ENCODE measurements at regions not wholly inside any gene's neighbourhood (a gene's known extent, or its start where the extent isn't known, plus 50 kb on each side); places are given as distances from the start of the nearest gene placed in this dataset.

- no peaks in the 10 kb centered on the region for H3F3A ChIP-seq (ENCODE audit: insufficient read depth, low read length, poor library complexity, severe bottlenecking)
- no peak overlapping the region for H3K27ac ChIP-seq (ENCODE audit: low read length)
- no peak overlapping the region for H3K9ac ChIP-seq (ENCODE audit: low read length)
- H3K9me3 ChIP-seq (ENCODE audit: low read length) = no peaks in the 10 kb centered on the region
- no peaks in the 10 kb centered on the region for H3K27me3 ChIP-seq (ENCODE audit: insufficient read depth, low read depth, low read length)
- TF ChIP-seq SMC3 (conservative IDR thresholded peaks at IDR 0.05; ENCODE audit: poor library complexity) = no peak
- no peak for TF ChIP-seq MXI1 (conservative IDR thresholded peaks at IDR 0.05; ENCODE audit: poor library complexity, severe bottlenecking)
- TF ChIP-seq, protein P1, sequence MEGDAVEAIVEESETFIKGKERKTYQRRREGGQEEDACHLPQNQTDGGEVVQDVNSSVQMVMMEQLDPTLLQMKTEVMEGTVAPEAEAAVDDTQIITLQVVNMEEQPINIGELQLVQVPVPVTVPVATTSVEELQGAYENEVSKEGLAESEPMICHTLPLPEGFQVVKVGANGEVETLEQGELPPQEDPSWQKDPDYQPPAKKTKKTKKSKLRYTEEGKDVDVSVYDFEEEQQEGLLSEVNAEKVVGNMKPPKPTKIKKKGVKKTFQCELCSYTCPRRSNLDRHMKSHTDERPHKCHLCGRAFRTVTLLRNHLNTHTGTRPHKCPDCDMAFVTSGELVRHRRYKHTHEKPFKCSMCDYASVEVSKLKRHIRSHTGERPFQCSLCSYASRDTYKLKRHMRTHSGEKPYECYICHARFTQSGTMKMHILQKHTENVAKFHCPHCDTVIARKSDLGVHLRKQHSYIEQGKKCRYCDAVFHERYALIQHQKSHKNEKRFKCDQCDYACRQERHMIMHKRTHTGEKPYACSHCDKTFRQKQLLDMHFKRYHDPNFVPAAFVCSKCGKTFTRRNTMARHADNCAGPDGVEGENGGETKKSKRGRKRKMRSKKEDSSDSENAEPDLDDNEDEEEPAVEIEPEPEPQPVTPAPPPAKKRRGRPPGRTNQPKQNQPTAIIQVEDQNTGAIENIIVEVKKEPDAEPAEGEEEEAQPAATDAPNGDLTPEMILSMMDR (IDR thresholded peaks at IDR 0.05; ENCODE audit: poor library complexity, severe bottlenecking) = no peak
- H4K20me1 ChIP-seq (ENCODE audit: insufficient read depth) = no peaks in the 10 kb centered on the region
- H3K79me2 ChIP-seq (replicated peaks; ENCODE audit: insufficient read depth, low read length) = no peaks in the 10 kb centered on the region
- no peaks in the 10 kb centered on the region for H3K36me3 ChIP-seq (ENCODE audit: insufficient read depth, low read length)
- H3K9me2 ChIP-seq (ENCODE audit: insufficient read depth, low read length) = no peaks in the 10 kb centered on the region
- no peak overlapping the region for H3K4me2 ChIP-seq (ENCODE audit: low read length)
- H3K4me3 ChIP-seq (ENCODE audit: low read length) = no peak overlapping the region
- H2AFZ ChIP-seq (ENCODE audit: low read depth, low read length) = no peak overlapping the region
Measured at GRCh38 chr6:133754298-133754697, 134.6 kb upstream of the TCF21 start.

DNA sequence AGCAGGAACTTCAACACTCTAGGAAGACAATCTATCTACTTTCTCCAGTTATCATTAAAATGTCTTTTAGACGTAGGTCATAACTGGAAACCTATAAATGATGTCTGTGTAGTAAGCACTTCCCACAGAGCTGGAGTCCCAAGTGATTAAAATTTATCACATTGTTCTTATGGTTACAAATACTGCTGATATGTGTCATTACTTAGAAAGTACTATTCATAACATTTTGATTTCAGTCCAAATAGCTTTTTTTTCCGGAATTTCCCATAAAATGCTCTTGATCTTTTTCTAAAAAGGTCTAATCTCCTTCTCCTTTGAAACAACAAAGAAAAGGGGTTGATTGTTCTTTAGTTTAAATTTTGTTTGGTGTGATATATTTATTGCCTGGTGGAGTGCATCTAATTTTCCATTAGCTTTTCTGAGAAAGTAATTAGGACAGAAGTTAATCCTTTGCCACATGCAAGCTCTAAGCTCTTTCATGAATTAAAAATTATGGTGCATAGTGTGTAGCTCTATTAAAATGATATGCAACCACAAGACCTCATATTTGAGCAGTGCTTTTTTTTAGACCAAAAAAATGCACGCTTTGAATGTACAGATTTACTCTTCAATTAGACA is 132.7 kb upstream of the TCF21 start:
- H3K4me2 ChIP-seq (ENCODE audit: low read length) = no peak overlapping the region
- H3K9me2 ChIP-seq (ENCODE audit: insufficient read depth, low read length) = no peaks in the 10 kb centered on the region
- H3K27ac ChIP-seq (ENCODE audit: low read length) = no peak overlapping the region
- no peaks in the 10 kb centered on the region for H3K79me2 ChIP-seq (replicated peaks; ENCODE audit: insufficient read depth, low read length)
- no peak overlapping the region for H3K4me3 ChIP-seq (ENCODE audit: low read length)
- H3K9me3 ChIP-seq (ENCODE audit: low read length) = no peaks in the 10 kb centered on the region
- no peak overlapping the region for H2AFZ ChIP-seq (ENCODE audit: low read depth, low read length)
- H4K20me1 ChIP-seq (ENCODE audit: insufficient read depth) = no peaks in the 10 kb centered on the region
- no peak for TF ChIP-seq SMC3 (conservative IDR thresholded peaks at IDR 0.05; ENCODE audit: poor library complexity)
- no peak for TF ChIP-seq TAF1 (IDR thresholded peaks at IDR 0.05; ENCODE audit: low read depth)
- no peak for TF ChIP-seq REST (IDR thresholded peaks at IDR 0.05; ENCODE audit: borderline replicate concordance)
- no peak for TF ChIP-seq MXI1 (conservative IDR thresholded peaks at IDR 0.05; ENCODE audit: poor library complexity, severe bottlenecking)
- TF ChIP-seq, protein P1 (IDR thresholded peaks at IDR 0.05; ENCODE audit: poor library complexity, severe bottlenecking) = no peak
- no peak for TF ChIP-seq EP300 (conservative IDR thresholded peaks at IDR 0.05; ENCODE audit: poor library complexity, severe bottlenecking)
- no peak for TF ChIP-seq EZH2 (IDR thresholded peaks at IDR 0.05; ENCODE audit: borderline replicate concordance, insufficient read depth, low read length, poor library complexity, severe bottlenecking)
- TF ChIP-seq POLR2AphosphoS5 (IDR thresholded peaks at IDR 0.05) = no peak
- TF ChIP-seq RAD21 (conservative IDR thresholded peaks at IDR 0.05) = no peak
- H3K36me3 ChIP-seq (ENCODE audit: insufficient read depth, low read length) = no peaks in the 10 kb centered on the region
- H3K27me3 ChIP-seq (ENCODE audit: insufficient read depth, low read depth, low read length) = no peaks in the 10 kb centered on the region
- no peaks in the 10 kb centered on the region for H3F3A ChIP-seq (ENCODE audit: insufficient read depth, low read length, poor library complexity, severe bottlenecking)
- no peak overlapping the region for H3K9ac ChIP-seq (ENCODE audit: low read length)

Data from neural cell (in vitro differentiated cells).